CD4-positive, alpha-beta T cell treated with Interleukin-4 for 4 hours (primary cell): ENCODE measurements at regions not wholly inside any gene's neighbourhood (a gene's known extent, or its start where the extent isn't known, plus 50 kb on each side); places are given as distances from the start of the nearest gene placed in this dataset.
"Not testable (repeated sequence)": the region's sequence is repeated elsewhere in the genome, so short reads cannot be mapped to it uniquely, and the experiment has no call there.

Source experiments
- DNase-seq: peaks from one replicate; pipeline ENCODE4 v3.0.0-alpha.2; 2020

DNA sequence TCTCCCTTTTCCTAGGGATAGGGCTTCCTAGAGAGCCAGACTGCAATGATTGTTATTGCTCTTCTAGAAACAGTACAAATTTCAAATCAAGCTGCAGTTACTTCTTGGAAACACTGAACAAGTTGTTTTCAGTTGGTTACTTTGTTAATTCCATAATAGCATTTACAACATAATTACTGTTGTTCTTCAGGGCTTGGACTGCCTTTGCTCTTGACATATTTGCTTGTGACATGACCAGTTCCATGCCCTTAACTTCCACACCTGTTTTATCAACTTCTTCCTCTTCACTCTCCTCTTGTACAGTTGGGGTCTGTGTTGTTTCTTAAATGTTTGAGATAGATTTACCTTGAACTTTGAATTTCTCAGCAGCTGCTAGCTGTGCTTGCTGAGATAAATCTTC is 104.4 kb downstream of the SEC23IP start:
- DNase-seq: no peak

DNA sequence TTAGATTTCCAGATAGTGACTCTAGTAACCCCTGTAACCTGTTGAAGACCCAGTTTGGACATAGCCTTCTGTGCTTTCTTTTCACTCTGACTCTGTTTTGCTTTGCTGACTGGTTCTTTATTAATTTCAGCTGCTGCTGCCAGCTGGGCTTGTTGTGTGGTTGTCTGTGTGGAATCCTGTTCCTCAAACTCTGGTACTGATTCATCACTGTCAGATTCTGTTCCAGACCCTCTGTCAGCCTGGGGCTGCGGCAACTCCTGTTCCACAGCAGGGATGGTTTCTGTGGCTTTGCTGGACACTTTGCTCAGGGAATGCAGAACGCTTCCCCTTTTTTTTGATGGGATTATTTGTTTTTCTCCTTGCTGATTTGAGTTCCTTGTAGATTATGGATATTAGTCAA is 104.9 kb downstream of the SEC23IP start:
- DNase-seq: no peak

DNA sequence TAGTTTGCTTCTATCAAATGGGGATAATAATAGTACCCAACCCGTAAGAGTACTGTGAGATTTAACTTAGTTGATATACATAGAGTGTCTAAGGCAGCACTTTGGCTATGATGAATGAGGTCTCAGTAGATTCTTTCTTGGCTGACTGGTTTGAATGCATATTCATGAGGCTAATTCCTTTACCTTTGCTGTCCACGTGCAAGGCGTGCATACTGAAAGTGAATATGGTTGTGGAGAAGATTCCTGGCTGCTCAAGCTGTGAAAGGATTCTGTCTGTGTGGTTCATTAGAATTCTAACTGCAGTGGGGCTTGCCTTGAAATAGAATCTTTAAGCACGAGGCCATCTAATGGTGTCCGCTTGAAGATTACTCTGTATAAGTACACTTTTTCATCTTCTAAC is 110.3 kb downstream of the SEC23IP start:
- no peak for DNase-seq

- no peak for DNase-seq
Observed at GRCh38 chr10:120005207-120006201, 113.0 kb downstream of the SEC23IP start.

DNA sequence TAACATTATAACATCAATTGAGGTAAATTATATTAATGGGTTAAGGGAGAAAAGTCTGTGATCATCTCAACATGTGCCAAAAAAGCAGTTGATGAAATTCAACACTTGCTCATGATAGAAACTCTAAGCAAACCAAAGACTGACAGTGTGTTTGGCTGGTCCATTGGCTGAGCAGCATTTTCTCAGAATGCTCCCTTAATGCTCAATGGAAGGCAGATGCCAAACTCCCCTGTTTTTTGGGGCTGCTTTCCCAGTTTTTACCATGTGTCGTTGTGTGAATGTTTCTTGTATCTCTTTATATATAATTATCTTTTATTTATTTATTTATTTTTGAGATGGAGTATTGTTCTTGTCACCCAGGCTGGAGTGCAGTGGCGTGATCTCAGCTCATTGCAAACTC is 114.7 kb downstream of the SEC23IP start:
- DNase-seq: no peak

DNA sequence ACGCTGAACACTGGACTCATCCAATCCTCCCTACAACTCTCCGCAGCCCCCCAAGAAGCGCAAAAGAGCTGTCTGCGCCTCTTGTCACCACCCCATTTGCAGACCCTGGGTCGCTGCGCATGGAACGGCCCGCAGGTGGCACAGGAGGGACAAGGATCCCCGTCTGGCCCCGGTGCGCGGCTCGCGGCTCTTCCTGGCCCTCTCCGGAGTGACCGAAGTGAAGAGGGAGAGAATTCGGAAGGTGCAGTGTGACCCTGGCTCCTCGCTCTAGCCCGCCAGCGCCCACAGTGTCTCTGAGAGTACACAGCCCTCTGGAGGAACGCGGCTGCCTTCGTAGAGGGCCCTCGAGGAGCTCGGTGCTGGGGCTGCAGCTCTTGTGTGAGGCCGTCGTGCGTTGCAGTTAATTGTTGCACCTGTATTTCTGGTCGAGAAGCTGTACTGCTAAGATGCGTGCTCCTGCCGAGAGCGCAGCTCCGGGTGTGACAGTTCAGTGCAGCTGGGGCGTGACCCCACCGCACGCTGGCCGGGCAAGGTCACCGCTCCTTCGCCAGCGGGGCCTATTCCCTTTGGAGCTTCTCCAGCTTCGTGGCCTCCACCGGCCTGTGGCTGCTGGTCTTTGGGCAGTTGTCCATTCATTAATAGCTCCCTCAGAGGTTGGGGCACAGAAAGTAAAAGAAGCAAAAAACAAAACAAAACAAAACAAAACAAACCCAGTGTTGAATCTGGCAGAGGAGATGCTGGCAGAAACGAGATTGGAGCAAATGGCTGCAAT is 119.0 kb downstream of the SEC23IP start:
- DNase-seq: no peak

DNA sequence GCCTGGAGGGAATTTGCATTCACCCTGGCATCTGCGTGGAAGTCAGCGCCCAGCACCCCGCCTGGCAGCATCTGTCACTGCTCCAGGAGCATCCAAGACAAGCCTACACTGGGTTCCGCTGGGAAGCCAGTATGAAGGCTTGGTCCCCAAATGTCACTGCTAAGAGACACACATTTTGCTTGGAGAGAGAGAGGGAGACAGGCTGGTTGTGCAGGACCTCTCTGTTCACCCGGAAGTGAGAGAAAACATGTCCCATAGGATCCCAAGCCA is 119.5 kb downstream of the SEC23IP start:
- no peak for DNase-seq

DNA sequence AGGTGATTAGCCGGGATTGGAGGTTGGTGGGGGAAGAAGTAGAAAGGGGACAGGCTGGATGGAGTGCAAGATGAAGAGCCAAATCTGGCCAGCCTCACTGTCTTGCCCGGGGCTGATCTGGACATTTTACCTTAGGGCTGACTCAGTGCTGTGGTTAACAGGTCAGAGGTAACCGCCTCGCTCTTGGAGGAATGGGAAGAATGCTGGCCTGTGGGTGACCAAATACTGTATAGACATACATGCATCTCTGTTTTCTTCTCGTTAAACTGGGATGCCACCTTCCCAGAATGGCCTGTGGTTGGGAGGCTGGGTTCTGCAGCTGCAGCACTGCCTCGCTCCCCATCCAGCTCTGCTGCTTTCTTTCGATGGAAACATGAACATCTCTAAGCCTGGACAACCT is 120.0 kb downstream of the SEC23IP start:
- no peak for DNase-seq

- DNase-seq: no peak
Observed at GRCh38 chr10:120014031-120014430, 121.5 kb downstream of the SEC23IP start.

- DNase-seq: no peak
Observed at GRCh38 chr10:120015064-120015463, 122.5 kb downstream of the SEC23IP start.

DNA sequence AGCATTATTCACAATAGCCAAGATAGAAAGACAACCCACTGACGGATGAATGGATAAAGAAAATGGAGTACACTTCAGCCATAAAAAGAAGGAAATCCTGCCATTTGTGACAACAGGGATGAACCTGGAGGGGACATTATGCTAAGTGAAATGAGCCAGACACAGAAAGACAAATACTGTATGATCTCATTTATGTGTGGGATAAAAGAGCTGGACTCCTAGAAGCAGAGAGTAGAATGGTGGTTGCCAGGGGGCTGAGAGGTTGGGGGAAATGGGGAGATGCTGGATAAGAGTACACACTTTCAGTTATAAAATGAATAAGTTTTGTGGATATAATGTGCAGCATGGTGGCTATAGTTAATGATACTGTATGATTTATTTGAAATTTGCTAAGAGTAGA is 124.4 kb downstream of the SEC23IP start:
- no peak for DNase-seq

DNA sequence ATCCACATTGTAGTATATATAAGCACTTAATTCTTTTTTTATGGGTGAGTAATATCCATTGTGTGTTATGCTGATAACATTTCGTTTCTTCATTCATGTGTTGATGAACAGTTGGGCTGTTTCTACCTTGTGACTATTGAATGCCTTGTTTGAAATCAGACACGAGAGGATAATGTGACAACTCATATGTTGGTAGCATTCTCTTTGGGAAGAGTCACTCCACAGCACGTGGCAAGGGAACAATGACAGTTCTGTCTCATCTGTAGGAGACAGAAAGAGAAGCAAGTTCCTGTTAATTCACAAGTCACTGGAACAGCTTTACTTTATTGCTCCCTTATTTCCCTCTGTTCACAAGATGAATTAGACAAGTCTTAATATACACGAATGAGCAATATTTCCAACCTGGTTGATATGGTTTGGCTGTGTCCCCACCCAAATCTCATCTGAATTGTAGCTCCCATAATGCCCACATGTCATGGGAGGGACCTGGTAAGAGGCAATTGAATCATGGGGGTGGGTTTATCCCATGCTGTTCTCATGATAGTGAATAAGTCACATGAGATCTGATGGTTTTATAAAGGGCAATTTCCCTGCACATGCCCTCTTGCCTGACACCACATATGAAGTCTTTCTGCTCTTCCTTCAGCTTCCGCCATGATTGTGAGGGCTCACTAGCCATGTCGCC is 125.3 kb downstream of the SEC23IP start:
- DNase-seq: no peak

DNA sequence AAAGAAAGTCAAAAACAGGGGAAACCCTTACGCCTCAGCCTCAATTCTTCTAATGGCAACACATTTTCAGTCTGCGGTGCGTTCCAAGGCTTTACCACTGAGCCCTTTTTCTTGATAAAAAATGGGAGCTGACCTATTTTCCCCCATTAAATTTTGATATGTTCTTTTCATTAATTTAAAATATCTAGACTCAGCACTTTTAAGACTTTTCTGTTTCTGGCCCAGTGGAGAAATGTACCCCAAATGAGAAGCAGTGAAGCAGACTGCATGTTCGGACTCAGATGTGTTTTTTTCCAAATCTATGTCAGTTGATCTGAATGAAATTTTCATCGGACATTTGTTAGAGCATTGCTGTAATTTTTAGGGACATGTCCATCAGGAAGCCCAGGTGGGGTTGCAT is 126.2 kb downstream of the SEC23IP start:
- no peak for DNase-seq

DNA sequence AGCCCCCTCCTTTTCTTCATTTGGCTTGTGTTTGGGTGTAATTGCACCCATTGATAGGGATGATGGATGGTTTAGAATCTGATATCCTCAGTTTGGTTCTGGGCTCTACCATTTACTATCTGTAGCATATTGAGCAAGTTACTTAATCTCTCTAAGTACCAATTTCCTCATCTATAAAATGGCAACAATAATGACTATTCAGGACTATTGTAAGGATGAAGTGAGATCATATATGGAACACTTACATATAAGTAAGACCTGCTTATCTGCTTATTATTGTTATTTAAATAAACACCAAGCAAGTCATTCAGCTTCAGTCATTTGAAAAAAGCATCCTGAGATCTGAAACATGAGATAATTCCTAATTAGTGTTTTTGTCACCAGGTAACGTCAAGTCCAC is 127.0 kb downstream of the SEC23IP start:
- no peak for DNase-seq

- DNase-seq: no peak
Observed at GRCh38 chr10:120022357-120022756, 129.8 kb downstream of the SEC23IP start.

DNA sequence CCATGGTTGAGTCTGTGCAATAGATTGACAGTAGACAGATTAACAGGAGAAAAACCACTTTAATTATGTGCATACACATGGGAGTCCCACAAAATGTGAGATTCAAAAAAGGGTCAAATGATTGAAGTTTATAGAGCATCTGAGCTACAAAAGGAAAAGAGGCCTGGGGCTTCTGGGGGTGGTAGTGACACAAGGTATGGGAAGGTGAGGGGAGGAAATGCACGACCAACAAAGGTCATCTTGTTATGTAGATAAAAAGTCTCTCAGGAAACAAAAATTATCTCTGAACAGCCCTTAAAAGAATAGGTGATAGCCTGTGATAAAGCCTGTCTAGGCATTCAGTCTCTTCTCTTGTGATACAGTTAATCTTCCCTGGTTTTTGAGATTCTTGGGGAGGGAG is 141.7 kb downstream of the SEC23IP start:
- DNase-seq: no peak

DNA sequence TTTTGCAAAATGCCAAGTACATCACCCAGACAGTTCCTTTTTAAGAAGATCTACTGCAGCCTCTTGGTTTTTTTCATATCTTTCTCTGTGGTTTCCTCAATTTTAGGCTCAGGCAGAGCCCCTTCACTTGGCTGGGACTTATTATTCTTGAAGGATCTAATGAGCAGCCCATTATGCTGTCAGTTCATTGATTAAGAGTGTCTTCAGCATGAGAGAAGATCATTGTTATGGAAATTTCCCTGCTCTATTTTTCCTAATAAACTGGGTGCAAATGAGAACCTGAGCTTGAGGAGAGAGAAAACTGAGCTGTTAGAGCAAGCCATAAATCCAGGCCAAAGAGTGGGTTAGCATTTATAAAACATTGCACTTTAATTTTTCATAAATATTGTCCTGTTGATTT is 146.5 kb downstream of the SEC23IP start:
- DNase-seq: no peak

DNA sequence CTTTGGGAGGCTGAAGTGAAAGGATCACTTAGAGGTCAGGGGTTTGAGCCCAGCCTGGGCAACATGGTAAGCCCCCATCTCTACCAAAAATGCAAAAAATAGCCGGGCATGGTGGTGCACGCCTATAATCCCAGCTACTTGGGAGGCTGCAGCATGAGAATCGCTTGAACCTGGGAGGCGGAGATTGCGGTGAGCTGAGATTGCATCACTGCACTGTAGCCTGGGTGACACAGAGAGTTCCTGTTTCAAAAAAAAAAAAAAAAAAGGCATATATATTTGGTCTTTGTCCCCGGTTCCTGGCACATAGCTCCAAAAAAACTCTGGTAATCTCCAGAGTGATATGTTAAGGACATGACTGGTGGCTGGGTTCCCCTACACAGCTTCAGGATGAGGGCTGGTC is 147.3 kb downstream of the SEC23IP start:
- no peak for DNase-seq

DNA sequence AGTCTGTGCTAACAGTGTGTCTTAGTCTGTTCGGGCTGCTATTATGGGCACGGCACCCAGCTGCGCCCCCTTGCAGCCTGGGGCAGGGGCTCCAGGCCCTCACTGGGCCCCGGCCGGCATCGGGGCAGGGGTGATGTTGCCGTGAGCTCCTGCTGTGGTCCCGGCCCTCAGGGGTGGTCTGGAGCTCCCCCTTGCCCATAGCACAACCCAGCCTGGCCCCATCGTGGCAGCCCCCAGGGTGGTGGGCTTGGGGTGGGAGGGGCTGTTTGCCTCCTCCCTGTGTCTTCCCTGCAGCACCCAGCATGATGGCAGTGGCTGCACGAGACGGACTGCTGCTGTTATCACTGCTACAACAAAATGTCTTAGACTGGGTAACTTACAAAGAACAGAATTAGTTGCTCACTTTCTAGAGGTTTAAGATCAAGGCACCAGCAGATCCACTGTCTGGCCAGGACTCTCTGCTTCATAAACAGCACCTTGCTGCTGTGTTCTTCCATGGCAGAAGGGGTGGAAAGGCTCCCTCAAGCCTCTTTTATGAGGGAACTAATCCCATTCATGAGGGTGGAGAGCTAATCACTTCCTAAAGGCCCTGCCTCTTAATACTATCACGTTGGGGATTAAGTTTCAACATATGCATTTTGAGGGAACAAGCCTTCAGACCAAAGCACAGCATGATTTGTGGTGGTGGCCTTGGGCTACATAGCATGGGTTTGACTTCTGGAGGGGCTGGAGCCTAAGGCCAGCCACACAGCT is 149.5 kb downstream of the SEC23IP start:
- no peak for DNase-seq

DNA sequence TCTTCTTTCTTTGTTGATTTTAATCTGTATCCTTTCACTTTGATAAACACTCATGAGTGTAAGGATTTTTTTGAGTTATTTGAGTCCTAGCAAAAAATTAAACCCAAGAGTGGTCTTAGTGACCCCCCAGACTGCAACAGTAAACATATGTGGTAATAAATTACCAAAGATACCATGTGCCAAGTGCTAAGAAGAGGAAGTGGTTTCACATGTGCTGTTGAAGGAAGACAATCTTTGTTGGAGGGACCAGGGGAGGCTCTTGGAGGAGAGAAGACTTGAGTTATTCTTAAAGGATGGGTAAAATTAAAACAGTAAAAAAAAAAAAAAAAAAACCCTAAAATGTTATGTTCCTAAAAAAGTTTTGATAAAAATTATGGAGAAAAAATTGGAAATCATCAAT is 150.2 kb downstream of the SEC23IP start:
- no peak for DNase-seq

DNA sequence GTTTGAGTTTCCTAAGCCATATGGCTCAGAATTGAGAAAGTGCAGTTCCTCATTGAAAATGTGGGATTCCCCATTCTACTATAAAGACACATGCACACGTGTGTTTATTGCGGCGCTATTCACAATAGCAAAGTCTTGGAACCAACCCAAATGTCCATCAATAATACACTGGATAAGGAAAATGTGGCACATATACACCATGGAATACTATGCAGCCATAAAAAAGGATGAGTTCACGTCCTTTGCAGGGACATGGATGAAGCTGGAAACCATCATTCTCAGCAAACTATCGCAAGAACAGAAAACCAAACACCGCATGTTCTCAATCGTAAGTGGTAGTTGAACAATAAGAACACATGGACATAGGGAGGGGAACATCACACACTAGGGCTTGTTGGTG is 154.8 kb downstream of the SEC23IP start:
- DNase-seq: not testable (repeated sequence)

DNA sequence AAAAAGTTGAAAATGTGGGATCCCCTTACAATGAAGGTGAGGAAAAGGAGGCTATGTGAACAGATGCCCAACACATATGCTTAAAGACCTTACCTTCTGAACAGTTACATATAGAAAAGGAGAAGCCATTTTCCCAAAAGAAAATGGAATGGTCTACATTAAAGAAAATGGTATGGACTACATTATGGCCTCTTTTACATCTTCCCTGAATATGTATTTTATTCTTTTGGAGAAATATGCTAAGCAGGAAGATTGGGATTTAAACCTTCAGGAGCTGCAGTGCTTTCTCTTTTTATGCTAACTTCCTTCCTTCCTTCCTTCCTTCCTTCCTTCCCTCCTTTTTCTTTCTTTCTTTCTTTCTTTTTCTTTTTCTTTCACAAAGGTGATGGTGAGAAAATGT is 155.4 kb downstream of the SEC23IP start:
- no peak for DNase-seq

DNA sequence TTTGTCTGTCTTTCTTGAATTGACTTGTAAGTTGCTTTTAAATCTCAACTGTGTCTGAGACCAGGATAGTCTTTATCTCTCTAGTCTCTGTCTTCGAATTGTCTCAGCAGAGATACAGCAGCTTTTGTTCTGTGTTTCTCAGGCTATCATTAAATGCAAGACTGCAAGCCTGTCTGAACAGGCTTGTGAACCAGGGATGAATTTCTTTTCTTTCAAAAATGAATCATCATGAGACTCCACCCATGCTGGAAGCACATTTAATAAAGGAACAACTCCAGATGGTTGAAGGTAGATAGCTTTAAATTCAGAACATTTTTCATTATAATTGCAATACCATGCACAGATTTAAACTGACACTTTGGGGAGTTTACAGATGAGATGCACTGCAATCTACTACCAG is 155.9 kb downstream of the SEC23IP start:
- DNase-seq: no peak
